ENCODE measurements at regions not wholly inside any gene's neighbourhood (a gene's known extent, or its start where the extent isn't known, plus 50 kb on each side); places are given as distances from the start of the nearest gene placed in this dataset.

DNA sequence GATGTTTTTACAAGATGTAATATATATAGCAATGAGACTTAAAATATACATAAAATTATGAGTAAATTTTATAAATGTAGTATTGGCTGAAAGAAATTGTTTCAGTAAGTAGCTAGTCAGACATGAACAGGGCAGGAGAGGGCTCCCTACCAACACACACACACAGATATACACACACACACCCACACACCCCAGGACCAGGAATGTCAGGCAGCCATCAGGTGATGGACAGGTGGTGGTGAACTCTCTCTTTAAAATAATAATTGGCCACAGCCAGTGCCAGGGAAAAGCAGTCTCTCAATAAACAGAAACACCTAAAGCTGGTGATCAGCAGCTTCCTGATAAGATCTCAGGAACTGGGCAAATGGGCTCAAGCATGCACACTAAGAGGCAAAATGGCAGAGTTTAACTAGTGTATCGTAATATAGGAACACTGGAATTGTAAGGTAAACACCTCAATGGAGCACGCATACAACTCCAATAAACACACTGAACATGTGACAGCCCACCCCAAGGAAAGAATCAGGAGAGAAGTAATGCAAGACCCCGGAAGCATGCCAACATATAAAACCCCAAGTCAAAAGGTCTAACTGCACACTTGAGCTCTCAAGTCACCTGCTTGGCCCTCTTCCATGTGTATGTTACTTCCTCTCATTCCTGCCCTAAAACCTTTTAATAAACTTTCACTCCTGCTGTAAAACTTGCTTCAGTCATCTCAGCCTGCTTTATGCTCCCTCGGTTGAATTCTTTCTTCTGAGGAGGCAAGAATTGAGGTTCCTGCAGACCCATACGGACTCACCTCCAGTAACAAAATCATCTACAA, 1034.1 kb upstream of the SEMA6D start:
- TF ChIP-seq POLR2A (IDR thresholded peaks at IDR 0.05; ENCODE audit: extremely low read depth, insufficient read length): no peak
- no peak for TF ChIP-seq CTCF (IDR thresholded peaks at IDR 0.05; ENCODE audit: low read depth, low read length)
- TF ChIP-seq MYC (IDR thresholded peaks at IDR 0.05; ENCODE audit: low read depth, low read length): no peak
- TF ChIP-seq, protein P1, sequence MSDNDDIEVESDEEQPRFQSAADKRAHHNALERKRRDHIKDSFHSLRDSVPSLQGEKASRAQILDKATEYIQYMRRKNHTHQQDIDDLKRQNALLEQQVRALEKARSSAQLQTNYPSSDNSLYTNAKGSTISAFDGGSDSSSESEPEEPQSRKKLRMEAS (IDR thresholded peaks at IDR 0.05; ENCODE audit: low read depth, low read length): no peak
- no peak overlapping the region for H3K4me3 ChIP-seq (ENCODE audit: low read depth, low read length)
- DNase-seq (ENCODE audit: low read depth): no peak

DNA sequence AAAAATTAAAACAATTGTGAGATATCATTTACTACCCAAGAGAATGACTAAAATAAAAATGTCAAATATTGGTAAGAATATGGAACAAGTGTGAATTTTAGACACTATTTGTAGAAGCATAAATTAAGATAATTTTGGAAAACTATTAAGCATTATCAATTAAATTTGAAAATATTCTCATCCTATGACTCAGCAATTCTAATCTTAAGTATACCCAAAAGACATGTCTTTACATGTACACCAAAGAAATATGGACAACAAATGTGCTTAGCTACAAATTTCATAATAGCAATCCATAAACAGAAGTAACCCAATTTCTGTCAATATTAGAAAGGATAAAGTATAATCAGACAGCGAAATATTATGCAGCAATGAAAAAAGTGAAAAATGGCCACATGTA, 1032.2 kb upstream of the SEMA6D start:
- no peak for DNase-seq (ENCODE audit: low read depth)
- TF ChIP-seq MYC (IDR thresholded peaks at IDR 0.05; ENCODE audit: low read depth, low read length) (no peak), CTCF (IDR thresholded peaks at IDR 0.05; ENCODE audit: low read depth, low read length) (no peak), POLR2A (IDR thresholded peaks at IDR 0.05; ENCODE audit: extremely low read depth, insufficient read length) (no peak)
- TF ChIP-seq, protein P1 (IDR thresholded peaks at IDR 0.05; ENCODE audit: low read depth, low read length): no peak
- no peak overlapping the region for H3K4me3 ChIP-seq (ENCODE audit: low read depth, low read length)

DNA sequence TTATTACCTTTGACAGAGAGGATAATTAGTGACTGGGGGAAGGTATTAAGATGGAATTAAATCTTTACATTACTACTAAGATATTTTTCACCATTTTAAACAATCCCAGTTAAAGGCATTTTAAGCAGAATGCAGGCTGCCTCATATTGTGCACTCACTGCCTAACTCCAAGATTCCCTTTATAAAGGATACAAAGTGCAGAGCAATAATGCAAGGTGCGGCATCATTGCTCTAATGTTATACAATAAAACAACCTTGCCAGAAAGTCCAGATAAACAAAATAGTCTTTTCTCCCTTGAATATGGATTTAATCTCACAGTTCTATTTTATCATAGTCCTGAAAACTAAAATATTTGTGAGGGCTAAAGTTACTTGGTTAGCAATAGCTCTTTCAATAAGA, 1031.6 kb upstream of the SEMA6D start:
- TF ChIP-seq, protein P1 (IDR thresholded peaks at IDR 0.05; ENCODE audit: low read depth, low read length): no peak
- TF ChIP-seq MYC (IDR thresholded peaks at IDR 0.05; ENCODE audit: low read depth, low read length) (no peak), CTCF (IDR thresholded peaks at IDR 0.05; ENCODE audit: low read depth, low read length) (no peak), POLR2A (IDR thresholded peaks at IDR 0.05; ENCODE audit: extremely low read depth, insufficient read length) (no peak)
- no peak overlapping the region for H3K4me3 ChIP-seq (ENCODE audit: low read depth, low read length)
- no peak for DNase-seq (ENCODE audit: low read depth)

DNA sequence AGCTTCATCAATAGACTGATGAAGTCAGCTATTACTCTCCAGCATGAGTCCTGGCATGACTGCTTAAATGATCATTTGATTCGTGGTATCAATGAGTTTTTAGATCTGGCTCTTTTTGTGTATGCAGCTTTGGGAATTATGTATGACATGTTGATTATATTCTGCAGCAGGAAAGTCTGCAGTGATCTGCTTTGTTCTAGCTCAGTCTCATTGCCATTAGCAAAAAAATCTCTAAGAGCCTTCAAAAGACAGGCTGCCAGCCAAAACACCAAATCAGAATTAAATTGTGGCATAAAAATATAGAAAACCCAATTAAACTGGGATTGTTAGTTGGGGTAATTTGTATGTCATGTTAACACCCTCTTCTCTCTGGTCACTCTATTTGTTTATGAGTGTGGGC, 1021.0 kb upstream of the SEMA6D start:
- TF ChIP-seq, protein P1 (IDR thresholded peaks at IDR 0.05; ENCODE audit: low read depth, low read length): no peak
- TF ChIP-seq MYC (IDR thresholded peaks at IDR 0.05; ENCODE audit: low read depth, low read length): no peak
- TF ChIP-seq CTCF (IDR thresholded peaks at IDR 0.05; ENCODE audit: low read depth, low read length): no peak
- no peak for TF ChIP-seq POLR2A (IDR thresholded peaks at IDR 0.05; ENCODE audit: extremely low read depth, insufficient read length)
- no peak for DNase-seq (ENCODE audit: low read depth)
- no peak overlapping the region for H3K4me3 ChIP-seq (ENCODE audit: low read depth, low read length)

DNA sequence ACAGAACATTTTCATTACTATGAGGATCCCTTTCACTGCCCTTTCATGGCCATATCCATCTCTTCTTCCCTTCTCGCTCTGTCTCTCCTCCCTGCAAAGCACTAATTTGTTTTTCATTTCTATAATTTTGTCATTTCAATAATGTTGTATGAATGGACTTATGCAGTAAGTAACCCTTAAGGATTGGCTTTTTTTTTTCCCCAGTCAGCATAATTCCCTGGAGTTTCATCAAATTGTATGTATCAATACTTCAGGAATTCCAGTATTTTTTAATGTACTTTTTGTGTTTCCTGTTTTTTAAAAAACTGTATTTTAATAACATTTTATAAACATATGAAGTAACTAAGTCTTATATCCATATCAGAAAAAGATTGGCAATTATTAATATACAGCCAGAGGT, 1016.0 kb upstream of the SEMA6D start:
- no peak overlapping the region for H3K4me3 ChIP-seq (ENCODE audit: low read depth, low read length)
- no peak for DNase-seq (ENCODE audit: low read depth)
- TF ChIP-seq POLR2A (IDR thresholded peaks at IDR 0.05; ENCODE audit: extremely low read depth, insufficient read length): no peak
- TF ChIP-seq CTCF (IDR thresholded peaks at IDR 0.05; ENCODE audit: low read depth, low read length): no peak
- TF ChIP-seq, protein P1 (IDR thresholded peaks at IDR 0.05; ENCODE audit: low read depth, low read length): no peak
- TF ChIP-seq MYC (IDR thresholded peaks at IDR 0.05; ENCODE audit: low read depth, low read length): no peak
